ENCODE measurements at regions not wholly inside any gene's neighbourhood (a gene's known extent, or its start where the extent isn't known, plus 50 kb on each side); places are given as distances from the start of the nearest gene placed in this dataset.

GRCh38 chr12:77421152-77421551, 355.8 kb upstream of the E2F7 start:
- TF ChIP-seq, protein P1, sequence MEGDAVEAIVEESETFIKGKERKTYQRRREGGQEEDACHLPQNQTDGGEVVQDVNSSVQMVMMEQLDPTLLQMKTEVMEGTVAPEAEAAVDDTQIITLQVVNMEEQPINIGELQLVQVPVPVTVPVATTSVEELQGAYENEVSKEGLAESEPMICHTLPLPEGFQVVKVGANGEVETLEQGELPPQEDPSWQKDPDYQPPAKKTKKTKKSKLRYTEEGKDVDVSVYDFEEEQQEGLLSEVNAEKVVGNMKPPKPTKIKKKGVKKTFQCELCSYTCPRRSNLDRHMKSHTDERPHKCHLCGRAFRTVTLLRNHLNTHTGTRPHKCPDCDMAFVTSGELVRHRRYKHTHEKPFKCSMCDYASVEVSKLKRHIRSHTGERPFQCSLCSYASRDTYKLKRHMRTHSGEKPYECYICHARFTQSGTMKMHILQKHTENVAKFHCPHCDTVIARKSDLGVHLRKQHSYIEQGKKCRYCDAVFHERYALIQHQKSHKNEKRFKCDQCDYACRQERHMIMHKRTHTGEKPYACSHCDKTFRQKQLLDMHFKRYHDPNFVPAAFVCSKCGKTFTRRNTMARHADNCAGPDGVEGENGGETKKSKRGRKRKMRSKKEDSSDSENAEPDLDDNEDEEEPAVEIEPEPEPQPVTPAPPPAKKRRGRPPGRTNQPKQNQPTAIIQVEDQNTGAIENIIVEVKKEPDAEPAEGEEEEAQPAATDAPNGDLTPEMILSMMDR (conservative IDR thresholded peaks at IDR 0.05): no peak
- no peak for TF ChIP-seq ZFX (IDR thresholded peaks at IDR 0.05)
